ENCODE measurements at regions not wholly inside any gene's neighbourhood (a gene's known extent, or its start where the extent isn't known, plus 50 kb on each side); places are given as distances from the start of the nearest gene placed in this dataset.

DNA sequence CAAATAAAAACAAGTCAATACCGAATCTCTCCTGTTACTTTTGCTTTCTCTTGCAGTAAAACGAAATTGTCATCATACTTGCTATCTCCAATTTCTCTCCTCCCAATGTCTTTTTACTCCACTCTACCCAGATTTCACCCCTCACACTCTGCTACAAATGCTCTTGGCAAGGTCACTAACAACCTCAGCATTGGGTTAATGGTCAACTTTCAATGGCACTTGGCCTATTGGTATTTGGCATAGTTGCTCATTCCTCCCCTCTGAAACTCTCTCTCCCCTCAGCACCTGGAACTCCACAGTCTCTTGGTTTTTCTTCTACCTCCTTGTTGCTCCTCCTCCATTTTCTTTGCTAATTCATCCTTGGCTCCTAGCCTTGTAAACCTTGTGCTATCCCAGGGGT, 367.3 kb downstream of the PTPRU start:
- peaks cover 0 to 17% (median 8%) of the 10 kb centered on the region in 8 donors for H3K9me3 ChIP-seq
- H3K4me1 ChIP-seq = no peaks in the 10 kb centered on the region
- no peak for DNase-seq
- no peaks in the 10 kb centered on the region for H3K36me3 ChIP-seq
- no peak overlapping the region for H3K4me3 ChIP-seq
- H3K27ac ChIP-seq = no peak overlapping the region
- WGBS, 5 donors = 78 to 90% (median 80%) methylated on average over 2 of the region's 2 CpGs
- H3K27me3 ChIP-seq (replicated peaks in 1 of 7) = peaks cover 0 to 24% (median 0%) of the 10 kb centered on the region in 7 donors
- intact Hi-C loops (cut with DNase I; ENCODE audit: low total_unique reads) = no loop called here
- TF ChIP-seq, protein P1, sequence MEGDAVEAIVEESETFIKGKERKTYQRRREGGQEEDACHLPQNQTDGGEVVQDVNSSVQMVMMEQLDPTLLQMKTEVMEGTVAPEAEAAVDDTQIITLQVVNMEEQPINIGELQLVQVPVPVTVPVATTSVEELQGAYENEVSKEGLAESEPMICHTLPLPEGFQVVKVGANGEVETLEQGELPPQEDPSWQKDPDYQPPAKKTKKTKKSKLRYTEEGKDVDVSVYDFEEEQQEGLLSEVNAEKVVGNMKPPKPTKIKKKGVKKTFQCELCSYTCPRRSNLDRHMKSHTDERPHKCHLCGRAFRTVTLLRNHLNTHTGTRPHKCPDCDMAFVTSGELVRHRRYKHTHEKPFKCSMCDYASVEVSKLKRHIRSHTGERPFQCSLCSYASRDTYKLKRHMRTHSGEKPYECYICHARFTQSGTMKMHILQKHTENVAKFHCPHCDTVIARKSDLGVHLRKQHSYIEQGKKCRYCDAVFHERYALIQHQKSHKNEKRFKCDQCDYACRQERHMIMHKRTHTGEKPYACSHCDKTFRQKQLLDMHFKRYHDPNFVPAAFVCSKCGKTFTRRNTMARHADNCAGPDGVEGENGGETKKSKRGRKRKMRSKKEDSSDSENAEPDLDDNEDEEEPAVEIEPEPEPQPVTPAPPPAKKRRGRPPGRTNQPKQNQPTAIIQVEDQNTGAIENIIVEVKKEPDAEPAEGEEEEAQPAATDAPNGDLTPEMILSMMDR (IDR thresholded peaks at IDR 0.05 in 8 of 11, conservative IDR thresholded peaks at IDR 0.05 in 3 of 11) = no peak
- TF ChIP-seq POLR2A (IDR thresholded peaks at IDR 0.05) = no peak
- no peak for TF ChIP-seq POLR2AphosphoS5 (IDR thresholded peaks at IDR 0.05)

DNA sequence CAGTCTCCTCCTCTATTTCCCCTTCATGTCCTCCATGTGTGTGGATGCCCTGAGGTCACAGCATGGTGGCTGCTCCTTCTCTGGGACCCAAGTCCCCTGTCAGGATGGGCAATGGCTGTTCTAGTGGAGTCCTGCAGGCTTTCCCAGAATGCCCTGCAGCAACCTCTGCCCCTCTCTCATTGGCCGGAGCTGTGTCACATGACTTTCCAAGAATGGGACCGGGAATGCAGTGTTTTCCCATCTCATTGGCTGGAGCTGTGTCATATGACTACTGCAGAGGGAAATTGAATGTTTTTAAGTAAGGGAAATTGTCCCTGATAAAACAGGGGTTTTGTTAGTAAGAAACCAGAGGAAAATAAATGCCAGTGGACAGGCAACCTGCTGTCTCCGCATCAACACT, 365.9 kb downstream of the PTPRU start:
- TF ChIP-seq POLR2A (IDR thresholded peaks at IDR 0.05) (no peak), POLR2AphosphoS5 (IDR thresholded peaks at IDR 0.05) (no peak)
- TF ChIP-seq, protein P1 (IDR thresholded peaks at IDR 0.05 in 8 of 11, conservative IDR thresholded peaks at IDR 0.05 in 3 of 11) = no peak
- H3K27me3 ChIP-seq (replicated peaks in 1 of 7) = peaks cover 0 to 27% (median 0%) of the 10 kb centered on the region in 7 donors
- intact Hi-C loops (cut with DNase I; ENCODE audit: low total_unique reads) = no loop called here
- DNase-seq = no peak
- WGBS, 5 donors = 85 to 95% (median 93%) methylated on average over 3 of the region's 3 CpGs
- no peak overlapping the region for H3K4me3 ChIP-seq
- H3K27ac ChIP-seq = no peak overlapping the region
- peaks cover 0 to 8% (median under 1%) of the 10 kb centered on the region in 8 donors for H3K9me3 ChIP-seq
- no peaks in the 10 kb centered on the region for H3K4me1 ChIP-seq
- no peaks in the 10 kb centered on the region for H3K36me3 ChIP-seq

DNA sequence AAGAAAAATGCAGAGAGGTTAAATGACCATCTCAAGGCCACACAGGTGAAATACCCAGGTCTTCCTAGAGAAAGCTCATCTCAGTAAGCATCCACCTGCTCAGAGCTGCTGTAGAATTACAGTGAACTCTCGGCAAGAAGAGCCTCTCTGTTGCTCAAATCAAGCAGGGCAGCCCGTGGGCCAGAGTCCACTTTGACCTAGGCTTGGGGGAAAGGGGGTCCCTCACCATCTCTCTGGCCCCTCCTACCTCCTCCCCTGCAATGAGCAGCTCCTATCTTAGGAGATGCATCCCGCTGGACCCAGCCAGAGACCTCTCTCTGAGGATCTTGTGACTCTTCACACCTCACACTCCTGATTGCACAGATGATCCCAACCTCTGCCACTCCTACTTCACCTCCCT, 364.7 kb downstream of the PTPRU start:
- Histone ChIP-seq H3K27me3 (replicated peaks in 1 of 7) (peaks cover 0 to 27% (median 0%) of the 10 kb centered on the region in 7 donors), H3K36me3 (no peaks in the 10 kb centered on the region), H3K4me1 (no peaks in the 10 kb centered on the region), H3K27ac (no peak overlapping the region), H3K4me3 (no peak overlapping the region), H3K9me3 (no peaks in the 10 kb centered on the region)
- TF ChIP-seq POLR2A (IDR thresholded peaks at IDR 0.05) (no peak), POLR2AphosphoS5 (IDR thresholded peaks at IDR 0.05) (no peak)
- TF ChIP-seq, protein P1 (IDR thresholded peaks at IDR 0.05 in 8 of 11, conservative IDR thresholded peaks at IDR 0.05 in 3 of 11) = no peak
- WGBS, 5 donors = 62 to 75% (median 70%) methylated on average over 3 of the region's 3 CpGs
- no peak for DNase-seq
- intact Hi-C loops (cut with DNase I; ENCODE audit: low total_unique reads) = no loop called here

DNA sequence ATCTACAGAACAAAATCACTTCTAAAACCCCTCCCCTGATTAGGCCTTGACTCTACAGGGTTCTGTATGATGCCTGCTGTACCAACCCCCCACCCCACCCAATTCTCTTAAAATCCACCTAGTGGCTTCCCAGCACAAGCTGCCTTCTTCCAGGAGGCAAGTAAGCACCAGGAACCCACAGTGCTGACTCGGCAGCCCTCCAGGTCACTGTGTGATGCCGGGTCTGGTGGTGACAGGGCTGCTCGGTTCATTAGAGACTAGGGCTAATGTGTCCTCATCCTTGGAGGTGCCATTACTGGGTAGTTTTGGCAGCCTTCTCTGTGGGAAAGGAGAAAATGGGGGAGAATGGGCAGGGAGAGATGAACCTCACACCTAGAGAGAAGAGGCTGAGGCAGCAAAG, 363.5 kb downstream of the PTPRU start:
- intact Hi-C loops (cut with DNase I; ENCODE audit: low total_unique reads) = no loop called here
- no peaks in the 10 kb centered on the region for H3K4me1 ChIP-seq
- DNase-seq = no peak
- H3K4me3 ChIP-seq = no peak overlapping the region
- no peaks in the 10 kb centered on the region for H3K36me3 ChIP-seq
- no peak overlapping the region for H3K27ac ChIP-seq
- WGBS, 5 donors = 66 to 95% (median 88%) methylated on average over 2 to 3 of the region's 3 CpGs
- no peaks in the 10 kb centered on the region for H3K9me3 ChIP-seq
- no peak for TF ChIP-seq POLR2AphosphoS5 (IDR thresholded peaks at IDR 0.05)
- TF ChIP-seq, protein P1 (IDR thresholded peaks at IDR 0.05 in 8 of 11, conservative IDR thresholded peaks at IDR 0.05 in 3 of 11) = no peak
- peaks cover 0 to 29% (median 0%) of the 10 kb centered on the region in 7 donors for H3K27me3 ChIP-seq (replicated peaks in 1 of 7)

Data from spleen (tissue), 11 donors.